Osteocyte (in vitro differentiated cells): ENCODE measurements at regions not wholly inside any gene's neighbourhood (a gene's known extent, or its start where the extent isn't known, plus 50 kb on each side); places are given as distances from the start of the nearest gene placed in this dataset.

Experiments used
- DNase-seq: peaks from one replicate; pipeline ENCODE4 v3.0.0; 2021; ENCODE audit warnings: mixed read lengths; ENCODE audit not compliant: unreplicated experiment; ENCODE audit errors: extremely low spot score
- H3K27ac Mint-ChIP-seq: one replicate; pipeline ENCODE4 v1.8.0; 2021; ENCODE audit warnings: mild to moderate bottlenecking, mixed read lengths; ENCODE audit not compliant: unreplicated experiment
- H3K27me3 Mint-ChIP-seq: one replicate; pipeline ENCODE4 v1.8.0; 2021; ENCODE audit warnings: mixed read lengths; ENCODE audit not compliant: unreplicated experiment
- H3K36me3 Mint-ChIP-seq: one replicate; pipeline ENCODE4 v1.8.0; 2021; ENCODE audit warnings: mixed read lengths; ENCODE audit not compliant: unreplicated experiment
- H3K4me1 Mint-ChIP-seq: one replicate; pipeline ENCODE4 v1.8.0; 2021; ENCODE audit warnings: mixed read lengths; ENCODE audit not compliant: unreplicated experiment
- H3K4me3 Mint-ChIP-seq: one replicate; pipeline ENCODE4 v1.8.0; 2021; ENCODE audit warnings: mild to moderate bottlenecking, moderate library complexity, mixed read lengths; ENCODE audit not compliant: unreplicated experiment
- H3K9me3 Mint-ChIP-seq: one replicate; pipeline ENCODE4 v1.8.0; 2021; ENCODE audit warnings: mixed read lengths; ENCODE audit not compliant: unreplicated experiment
- TF ChIP-seq, protein P1 (sequence below): fragments of 200-600 bp; sonication (generic); IDR thresholded peaks from 2 replicates; pipeline ENCODE4 v1.5.0; 2021; ENCODE audit warnings: antibody characterized with exemption, mild to moderate bottlenecking, moderate library complexity

DNA sequence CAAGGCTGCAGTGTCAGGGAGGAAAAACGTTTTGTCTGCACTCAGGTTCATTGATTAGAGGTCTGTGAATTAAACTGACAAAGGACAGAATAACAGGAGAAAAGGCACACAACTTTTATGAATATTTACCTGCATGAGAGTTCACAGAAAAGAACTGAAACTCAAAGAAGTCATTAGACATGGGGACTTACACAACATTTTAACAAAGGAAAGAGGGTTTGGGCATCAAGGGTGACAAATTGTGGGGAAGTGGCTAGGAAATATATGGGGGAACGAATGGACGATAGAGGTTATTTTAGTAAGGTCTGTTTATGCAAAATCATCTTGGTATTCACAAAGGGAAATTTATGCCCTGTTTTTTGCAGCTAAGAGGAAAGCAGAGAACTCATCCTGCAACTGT is 65.6 kb upstream of the C15orf39 start:
- H3K27me3 Mint-ChIP-seq: peaks cover 3% of the 10 kb centered on the region
- H3K4me1 Mint-ChIP-seq: peaks cover 26% of the 10 kb centered on the region
- H3K4me3 Mint-ChIP-seq: no peak overlapping the region
- TF ChIP-seq, protein P1, sequence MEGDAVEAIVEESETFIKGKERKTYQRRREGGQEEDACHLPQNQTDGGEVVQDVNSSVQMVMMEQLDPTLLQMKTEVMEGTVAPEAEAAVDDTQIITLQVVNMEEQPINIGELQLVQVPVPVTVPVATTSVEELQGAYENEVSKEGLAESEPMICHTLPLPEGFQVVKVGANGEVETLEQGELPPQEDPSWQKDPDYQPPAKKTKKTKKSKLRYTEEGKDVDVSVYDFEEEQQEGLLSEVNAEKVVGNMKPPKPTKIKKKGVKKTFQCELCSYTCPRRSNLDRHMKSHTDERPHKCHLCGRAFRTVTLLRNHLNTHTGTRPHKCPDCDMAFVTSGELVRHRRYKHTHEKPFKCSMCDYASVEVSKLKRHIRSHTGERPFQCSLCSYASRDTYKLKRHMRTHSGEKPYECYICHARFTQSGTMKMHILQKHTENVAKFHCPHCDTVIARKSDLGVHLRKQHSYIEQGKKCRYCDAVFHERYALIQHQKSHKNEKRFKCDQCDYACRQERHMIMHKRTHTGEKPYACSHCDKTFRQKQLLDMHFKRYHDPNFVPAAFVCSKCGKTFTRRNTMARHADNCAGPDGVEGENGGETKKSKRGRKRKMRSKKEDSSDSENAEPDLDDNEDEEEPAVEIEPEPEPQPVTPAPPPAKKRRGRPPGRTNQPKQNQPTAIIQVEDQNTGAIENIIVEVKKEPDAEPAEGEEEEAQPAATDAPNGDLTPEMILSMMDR: no peak
- no peaks in the 10 kb centered on the region for H3K9me3 Mint-ChIP-seq
- H3K27ac Mint-ChIP-seq: no peak overlapping the region
- no peak for DNase-seq
- H3K36me3 Mint-ChIP-seq: no peaks in the 10 kb centered on the region

GRCh38 chr15:75136758-75137157 is 64.9 kb upstream of the C15orf39 start:
- Mint-ChIP-seq H3K36me3 (no peaks in the 10 kb centered on the region), H3K4me1 (peaks cover 24% of the 10 kb centered on the region), H3K4me3 (no peak overlapping the region), H3K9me3 (no peaks in the 10 kb centered on the region), H3K27me3 (peaks cover 3% of the 10 kb centered on the region), H3K27ac (no peak overlapping the region)
- TF ChIP-seq, protein P1: no peak
- DNase-seq: no peak

- peak; percentile 90 for DNase-seq
- TF ChIP-seq, protein P1: no peak
- H3K4me3 Mint-ChIP-seq: peak overlapping the region; percentile 45
- H3K27ac Mint-ChIP-seq: peak overlapping the region; percentile 87
- peaks cover 4% of the 10 kb centered on the region for H3K9me3 Mint-ChIP-seq
- H3K36me3 Mint-ChIP-seq: peaks cover 4% of the 10 kb centered on the region
- H3K27me3 Mint-ChIP-seq: peaks cover 3% of the 10 kb centered on the region
- H3K4me1 Mint-ChIP-seq: peaks cover 24% of the 10 kb centered on the region
Measured at GRCh38 chr15:75138016-75138999, 63.4 kb upstream of the C15orf39 start.

DNA sequence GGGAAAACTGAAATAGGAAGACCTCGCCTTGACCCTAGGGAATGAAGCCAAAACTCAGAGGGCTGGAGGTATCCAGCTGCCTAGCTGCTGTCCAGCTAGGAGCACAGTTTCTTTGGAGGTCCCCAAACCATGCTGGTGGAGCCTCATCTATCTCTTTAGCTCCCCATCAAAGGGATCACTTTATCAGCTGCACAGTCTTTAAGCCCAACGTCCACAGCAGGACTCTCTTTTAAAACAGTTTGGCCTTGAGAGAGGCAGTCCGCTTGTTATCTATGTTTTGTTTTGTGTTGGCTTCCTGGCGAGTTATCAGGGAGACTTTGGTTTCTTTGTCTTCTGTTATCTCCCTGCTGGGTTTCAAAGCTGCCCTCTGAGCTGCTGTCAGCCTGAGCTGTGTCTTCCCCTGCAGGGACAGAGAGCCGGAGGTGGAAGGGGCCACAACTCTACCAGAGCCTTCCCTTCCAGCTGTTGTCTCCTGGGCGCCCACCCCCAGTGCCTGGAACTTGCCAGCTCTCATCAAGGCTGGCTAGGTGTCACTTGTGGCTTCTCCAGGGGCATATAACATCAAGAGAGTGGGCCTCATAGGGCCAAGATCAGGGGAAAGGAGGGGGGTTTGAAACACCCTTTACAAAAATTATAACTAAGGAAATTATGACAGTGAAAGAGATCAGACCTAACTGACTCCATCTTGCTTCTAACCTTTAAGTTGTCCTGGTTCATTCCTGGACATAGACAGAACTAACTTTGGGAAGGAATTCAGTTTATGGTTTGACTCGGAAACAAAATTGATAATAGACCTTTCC is 61.4 kb upstream of the C15orf39 start:
- Mint-ChIP-seq H3K27me3 (peaks cover 3% of the 10 kb centered on the region), H3K4me3 (no peak overlapping the region), H3K9me3 (peaks cover 4% of the 10 kb centered on the region), H3K36me3 (peaks cover 4% of the 10 kb centered on the region), H3K4me1 (peaks cover 24% of the 10 kb centered on the region), H3K27ac (peak overlapping the region; percentile 7)
- TF ChIP-seq, protein P1: no peak
- no peak for DNase-seq

GRCh38 chr15:75142499-75142898 is 59.2 kb upstream of the C15orf39 start:
- Mint-ChIP-seq H3K36me3 (peaks cover 4% of the 10 kb centered on the region), H3K27me3 (no peaks in the 10 kb centered on the region), H3K9me3 (peaks cover 4% of the 10 kb centered on the region), H3K4me3 (no peak overlapping the region), H3K27ac (no peak overlapping the region), H3K4me1 (peaks cover 24% of the 10 kb centered on the region)
- no peak for DNase-seq
- TF ChIP-seq, protein P1: no peak
